KMS-11 (cell line): ENCODE measurements at regions not wholly inside any gene's neighbourhood (a gene's known extent, or its start where the extent isn't known, plus 50 kb on each side); places are given as distances from the start of the nearest gene placed in this dataset.

Experiments used
- H2AFZ ChIP-seq: fragments of 200-600 bp; sonication (generic); 2 replicates; pipeline ENCODE4 v1.6.1; 2016; ENCODE audit warnings: antibody characterized with exemption, mixed run types, low read depth
- H3K27ac ChIP-seq: fragments of 200-600 bp; sonication (generic); 2 replicates; pipeline ENCODE4 v1.6.1; 2016; ENCODE audit warnings: mild to moderate bottlenecking, mixed run types
- H3K27me3 ChIP-seq: fragments of 200-600 bp; sonication (generic); 2 replicates; pipeline ENCODE4 v1.6.1; 2017; ENCODE audit warnings: mild to moderate bottlenecking, low read depth, mixed run types, moderate library complexity; ENCODE audit not compliant: insufficient read depth
- H3K36me3 ChIP-seq: fragments of 200-600 bp; sonication (generic); 2 replicates; pipeline ENCODE4 v1.6.1; 2017; ENCODE audit warnings: mild to moderate bottlenecking, mixed run types; ENCODE audit not compliant: insufficient read depth
- H3K4me1 ChIP-seq: fragments of 200-600 bp; sonication (generic); 2 replicates; pipeline ENCODE4 v1.6.1; 2016; ENCODE audit warnings: mild to moderate bottlenecking, low read depth, mixed run types; ENCODE audit not compliant: poor library complexity, severe bottlenecking
- H3K4me2 ChIP-seq: fragments of 200-600 bp; sonication (generic); 2 replicates; pipeline ENCODE4 v1.7.0; 2016; ENCODE audit warnings: mild to moderate bottlenecking, mixed run types
- H3K4me3 ChIP-seq: fragments of 200-600 bp; sonication (generic); IDR thresholded peaks from 2 replicates; pipeline ENCODE4 v1.6.1; 2017; ENCODE audit warnings: low read depth, low read length, mixed read lengths; ENCODE audit not compliant: insufficient read depth
- H3K79me2 ChIP-seq: fragments of 200-600 bp; sonication (generic); 2 replicates; pipeline ENCODE4 v1.6.1; 2016; ENCODE audit warnings: low read depth, mixed run types; ENCODE audit not compliant: insufficient read depth
- H3K9ac ChIP-seq: fragments of 200-600 bp; sonication (generic); 2 replicates; pipeline ENCODE4 v1.6.1; 2016; ENCODE audit warnings: mild to moderate bottlenecking, mixed run types
- H4K20me1 ChIP-seq: fragments of 200-600 bp; sonication (generic); 2 replicates; pipeline ENCODE4 v1.6.1; 2016; ENCODE audit warnings: mild to moderate bottlenecking, mixed run types; ENCODE audit not compliant: insufficient read depth
- TF ChIP-seq, protein P1 (sequence below): fragments of 200-600 bp; sonication (generic); conservative IDR thresholded peaks from 2 replicates; pipeline ENCODE4 v1.6.1; 2017; ENCODE audit warnings: low read depth, mild to moderate bottlenecking, antibody characterized with exemption, low read length, moderate library complexity, mixed read lengths

GRCh38 chr10:10514797-10515196, 502.9 kb upstream of the CELF2 start:
- no peaks in the 10 kb centered on the region for H3K79me2 ChIP-seq
- H3K4me2 ChIP-seq: no peak overlapping the region
- no peaks in the 10 kb centered on the region for H3K36me3 ChIP-seq
- no peak overlapping the region for H2AFZ ChIP-seq
- H3K4me3 ChIP-seq: no peak overlapping the region
- no peaks in the 10 kb centered on the region for H3K4me1 ChIP-seq
- H3K27me3 ChIP-seq: no peaks in the 10 kb centered on the region
- H4K20me1 ChIP-seq: no peaks in the 10 kb centered on the region
- no peak overlapping the region for H3K9ac ChIP-seq
- H3K27ac ChIP-seq: no peak overlapping the region
- TF ChIP-seq, protein P1, sequence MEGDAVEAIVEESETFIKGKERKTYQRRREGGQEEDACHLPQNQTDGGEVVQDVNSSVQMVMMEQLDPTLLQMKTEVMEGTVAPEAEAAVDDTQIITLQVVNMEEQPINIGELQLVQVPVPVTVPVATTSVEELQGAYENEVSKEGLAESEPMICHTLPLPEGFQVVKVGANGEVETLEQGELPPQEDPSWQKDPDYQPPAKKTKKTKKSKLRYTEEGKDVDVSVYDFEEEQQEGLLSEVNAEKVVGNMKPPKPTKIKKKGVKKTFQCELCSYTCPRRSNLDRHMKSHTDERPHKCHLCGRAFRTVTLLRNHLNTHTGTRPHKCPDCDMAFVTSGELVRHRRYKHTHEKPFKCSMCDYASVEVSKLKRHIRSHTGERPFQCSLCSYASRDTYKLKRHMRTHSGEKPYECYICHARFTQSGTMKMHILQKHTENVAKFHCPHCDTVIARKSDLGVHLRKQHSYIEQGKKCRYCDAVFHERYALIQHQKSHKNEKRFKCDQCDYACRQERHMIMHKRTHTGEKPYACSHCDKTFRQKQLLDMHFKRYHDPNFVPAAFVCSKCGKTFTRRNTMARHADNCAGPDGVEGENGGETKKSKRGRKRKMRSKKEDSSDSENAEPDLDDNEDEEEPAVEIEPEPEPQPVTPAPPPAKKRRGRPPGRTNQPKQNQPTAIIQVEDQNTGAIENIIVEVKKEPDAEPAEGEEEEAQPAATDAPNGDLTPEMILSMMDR: no peak

DNA sequence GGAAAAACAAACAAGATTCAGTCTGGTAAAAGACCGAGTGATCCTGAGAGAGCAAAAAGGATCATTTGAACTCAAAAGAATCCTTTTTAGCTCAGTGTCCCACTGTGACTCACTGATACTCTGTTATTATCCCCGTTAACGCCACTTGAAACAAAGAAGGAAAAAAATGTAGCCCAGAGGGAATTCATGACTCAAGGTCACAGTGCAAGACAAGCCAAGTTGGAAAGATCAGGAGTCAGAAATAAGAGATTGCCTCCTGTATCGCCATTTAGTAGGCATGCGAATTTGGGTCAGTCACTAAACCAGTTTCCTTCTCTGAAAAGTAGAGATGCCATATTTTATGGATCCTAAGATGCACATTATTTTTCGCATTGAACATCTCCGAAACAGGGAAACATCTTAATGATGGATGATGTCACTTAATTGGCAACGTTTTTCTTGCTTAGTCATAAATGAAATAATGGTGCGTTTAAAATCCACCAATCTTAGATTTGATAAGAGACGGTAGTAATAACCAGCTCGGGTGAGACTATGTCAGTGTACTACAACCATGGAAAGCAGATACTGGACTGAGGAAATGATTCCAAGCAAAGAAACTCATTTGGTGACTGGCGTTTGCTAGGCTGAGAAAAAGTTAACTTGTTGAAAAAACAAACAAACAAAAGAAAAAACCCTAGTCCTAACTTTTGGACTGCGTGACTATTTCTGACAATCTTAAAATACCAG, 502.0 kb upstream of the CELF2 start:
- no peaks in the 10 kb centered on the region for H3K79me2 ChIP-seq
- TF ChIP-seq, protein P1: no peak
- H3K36me3 ChIP-seq: no peaks in the 10 kb centered on the region
- H3K4me2 ChIP-seq: no peak overlapping the region
- no peaks in the 10 kb centered on the region for H3K27me3 ChIP-seq
- H4K20me1 ChIP-seq: no peaks in the 10 kb centered on the region
- no peak overlapping the region for H2AFZ ChIP-seq
- H3K4me1 ChIP-seq: no peaks in the 10 kb centered on the region
- H3K27ac ChIP-seq: no peak overlapping the region
- no peak overlapping the region for H3K9ac ChIP-seq
- no peak overlapping the region for H3K4me3 ChIP-seq

DNA sequence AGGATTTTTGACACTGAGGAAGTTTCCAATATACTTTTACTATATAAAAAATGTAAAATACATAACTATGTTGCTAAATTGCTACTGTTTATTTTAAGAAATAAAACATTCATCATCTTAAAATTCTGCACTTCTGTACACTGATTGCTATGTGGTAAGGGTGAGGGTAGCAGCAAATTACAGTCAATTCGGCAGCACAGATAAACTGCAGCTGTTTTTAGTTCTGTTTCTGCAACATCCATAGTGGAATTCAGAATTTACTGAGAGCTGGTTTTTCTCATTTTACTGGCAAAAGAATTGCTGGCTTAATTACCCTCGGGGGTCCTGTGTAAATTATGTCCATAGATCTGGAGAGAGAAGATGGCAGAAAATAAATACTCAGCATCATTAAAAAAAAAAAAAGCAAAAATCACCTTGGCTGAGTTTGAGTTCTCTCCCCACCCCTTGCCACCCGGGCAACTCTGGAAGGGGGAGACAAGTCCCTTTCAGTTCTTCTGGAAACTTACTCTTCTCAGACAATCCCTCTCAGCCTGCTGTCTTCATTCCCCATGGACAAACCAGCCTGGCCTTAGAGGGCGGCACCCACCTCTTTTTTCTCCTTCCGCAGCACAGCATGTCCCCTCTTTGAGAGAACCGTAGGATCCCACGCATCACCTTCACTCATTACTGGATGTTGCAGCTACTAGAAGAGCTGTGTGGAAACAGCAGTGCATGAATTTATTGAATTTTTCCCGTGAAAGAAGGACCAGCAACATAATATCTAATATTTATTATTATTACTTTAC, 501.1 kb upstream of the CELF2 start:
- H3K27me3 ChIP-seq: no peaks in the 10 kb centered on the region
- H3K79me2 ChIP-seq: no peaks in the 10 kb centered on the region
- no peaks in the 10 kb centered on the region for H4K20me1 ChIP-seq
- H3K4me1 ChIP-seq: no peaks in the 10 kb centered on the region
- TF ChIP-seq, protein P1: no peak
- H3K9ac ChIP-seq: no peak overlapping the region
- H3K27ac ChIP-seq: no peak overlapping the region
- no peaks in the 10 kb centered on the region for H3K36me3 ChIP-seq
- H3K4me3 ChIP-seq: no peak overlapping the region
- no peak overlapping the region for H2AFZ ChIP-seq
- no peak overlapping the region for H3K4me2 ChIP-seq

- H3K36me3 ChIP-seq: no peaks in the 10 kb centered on the region
- no peaks in the 10 kb centered on the region for H4K20me1 ChIP-seq
- no peaks in the 10 kb centered on the region for H3K79me2 ChIP-seq
- no peaks in the 10 kb centered on the region for H3K27me3 ChIP-seq
- H3K9ac ChIP-seq: no peak overlapping the region
- H3K4me1 ChIP-seq: no peaks in the 10 kb centered on the region
- no peak overlapping the region for H3K4me3 ChIP-seq
- H2AFZ ChIP-seq: no peak overlapping the region
- TF ChIP-seq, protein P1: no peak
- H3K4me2 ChIP-seq: no peak overlapping the region
- H3K27ac ChIP-seq: no peak overlapping the region
Observed at GRCh38 chr10:10517866-10518265, 499.8 kb upstream of the CELF2 start.
